Left renal cortex interstitium (tissue), 4 donors: ENCODE measurements at regions not wholly inside any gene's neighbourhood (a gene's known extent, or its start where the extent isn't known, plus 50 kb on each side); places are given as distances from the start of the nearest gene placed in this dataset.
A peak's percentile ranks its signal among the peaks of the same experiment; 100 is the strongest.

Experiments
- DNase-seq, 4 donors: peaks; one replicate each; pipeline ENCODE4 v3.0.0-alpha.2; 2013; ENCODE audit warnings: low read depth in 4 of 4, low spot score in 2 of 4, missing footprints in 1 of 4

DNA sequence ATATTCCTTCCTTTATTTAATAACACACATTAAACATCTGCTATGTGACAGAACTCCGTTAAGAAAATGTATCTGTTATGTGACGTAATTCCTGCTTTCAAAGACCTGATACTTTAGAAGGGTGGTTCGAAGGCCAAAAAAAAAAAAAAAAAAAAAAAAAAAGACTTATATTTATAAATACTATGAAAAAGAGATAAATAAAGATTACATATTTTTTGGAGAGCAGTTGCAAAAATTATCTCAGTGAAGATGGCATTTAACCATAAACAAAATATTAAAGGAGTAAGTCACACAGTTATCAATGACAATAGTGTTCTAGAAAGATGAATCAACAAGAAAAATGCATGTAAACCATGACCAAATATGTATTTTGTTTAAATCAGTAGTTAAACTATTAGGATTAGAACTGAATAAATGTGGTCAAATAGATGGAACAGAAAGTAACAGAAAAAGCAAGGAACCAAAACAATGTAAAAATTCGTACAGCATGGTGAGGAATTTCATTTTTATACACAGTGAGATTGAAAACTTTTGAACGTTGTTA lies 612.3 kb upstream of the SLITRK5 start:
- DNase-seq, result no peak

DNA sequence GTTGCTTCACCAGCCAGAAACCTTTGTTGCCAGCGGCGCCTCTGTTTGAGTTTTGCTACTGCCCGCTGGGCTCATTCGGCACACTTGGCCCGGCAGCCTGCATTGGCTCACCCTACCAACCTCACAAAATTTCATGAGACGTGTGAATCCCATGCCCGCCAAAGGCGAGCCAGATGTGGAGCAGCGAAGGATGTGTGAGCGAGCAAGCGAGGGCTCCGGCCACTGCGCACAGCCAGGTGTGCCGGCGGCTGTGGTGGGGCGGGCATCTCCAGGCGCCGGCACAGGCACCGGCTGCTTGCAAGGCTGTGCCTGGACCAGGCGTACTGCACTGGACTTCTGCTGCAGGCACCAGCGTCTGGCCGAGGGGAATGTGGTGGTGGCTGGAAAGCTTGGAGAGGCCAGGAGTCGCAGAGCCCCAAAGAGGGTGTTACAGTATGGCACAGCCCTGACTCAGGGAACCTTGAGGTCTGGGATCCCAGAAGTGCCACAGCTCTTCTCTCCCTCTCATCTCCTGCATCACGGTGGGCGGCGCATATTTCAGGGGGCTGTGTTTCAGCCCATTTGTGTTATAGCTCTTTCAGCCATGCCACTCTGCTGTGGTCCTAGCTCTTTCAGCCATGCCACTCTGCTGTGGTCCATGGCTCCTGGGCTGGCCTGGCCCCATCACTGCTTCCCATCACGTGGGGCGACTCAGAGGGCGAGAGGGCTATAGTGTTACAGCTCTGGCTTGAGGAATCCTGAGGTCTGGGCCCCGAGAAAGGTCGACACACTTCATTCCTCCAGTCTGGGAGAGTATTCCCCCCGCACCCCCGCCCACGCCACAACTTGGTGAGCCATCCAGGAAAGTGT lies 592.0 kb upstream of the SLITRK5 start:
- no peak for DNase-seq

DNA sequence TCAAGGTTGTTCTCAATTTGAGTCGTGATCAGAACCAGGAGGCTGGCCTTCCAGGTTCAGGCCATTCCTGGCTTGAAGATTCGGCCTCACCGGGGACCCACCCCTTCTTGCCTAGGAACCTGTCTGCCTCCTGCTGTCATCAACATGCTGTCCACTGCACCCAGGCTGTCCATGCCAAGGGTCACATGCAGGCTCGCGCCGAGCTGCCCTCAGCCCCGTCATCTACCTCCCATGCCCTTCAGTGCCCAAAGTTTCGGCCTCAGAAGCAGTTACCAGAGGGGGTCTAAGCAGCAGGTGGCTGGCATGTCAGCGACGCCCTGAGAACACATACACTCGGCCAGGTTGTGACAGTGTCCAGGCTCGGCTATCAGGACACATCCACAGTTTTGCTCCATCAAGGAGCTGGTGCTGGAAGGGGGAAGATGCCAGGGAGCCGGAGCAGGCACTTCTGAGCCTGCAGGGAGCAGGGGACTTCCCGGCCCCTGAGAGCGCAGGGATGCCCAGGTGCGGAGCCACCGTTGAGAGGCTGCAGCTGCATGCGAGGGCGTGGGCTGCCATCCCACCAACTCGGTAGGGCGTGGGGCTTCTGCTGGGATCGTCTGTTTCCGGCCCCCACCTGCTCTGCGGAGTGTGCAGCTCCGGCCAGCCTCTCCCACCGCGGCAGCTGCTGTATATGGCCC lies 590.9 kb upstream of the SLITRK5 start:
- no peak for DNase-seq

DNA sequence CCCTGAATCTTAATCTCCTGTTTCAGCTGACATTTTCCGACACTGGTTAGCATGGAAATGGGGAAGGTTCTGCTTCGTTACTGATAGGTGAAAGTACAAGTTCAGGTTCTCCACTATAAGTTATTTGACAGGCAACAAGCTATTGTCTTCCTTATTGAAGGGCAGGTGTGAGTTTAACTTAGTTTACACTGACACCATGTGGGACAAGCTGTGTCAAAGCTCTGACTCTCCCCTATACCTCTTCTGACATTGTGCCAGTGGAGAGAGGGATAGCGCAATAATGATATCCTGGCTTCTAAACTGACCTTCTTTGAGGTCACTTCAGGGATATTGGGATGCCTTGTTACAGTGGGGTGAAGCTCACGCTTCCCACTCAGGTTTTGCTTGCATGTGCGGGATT lies 587.0 kb upstream of the SLITRK5 start:
- DNase-seq, result no peak

DNA sequence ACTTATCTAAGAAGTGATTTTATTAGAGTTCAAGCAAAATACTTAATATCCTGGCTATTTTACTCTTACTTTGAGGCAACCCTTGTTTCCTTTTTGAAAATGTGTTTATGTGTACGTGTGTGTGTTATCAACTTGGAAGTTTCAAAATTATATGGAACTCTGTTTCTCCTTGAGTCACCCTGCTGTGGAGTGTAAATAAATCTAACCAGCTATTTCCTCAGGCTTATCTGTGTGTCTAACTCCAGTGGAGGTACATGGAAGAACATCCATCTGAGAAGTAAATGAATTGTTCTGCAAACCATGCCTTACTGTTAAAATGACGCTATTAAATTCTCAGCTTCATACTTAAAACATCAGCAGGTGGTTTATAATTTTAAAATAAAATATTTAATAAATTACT lies 583.4 kb upstream of the SLITRK5 start:
- DNase-seq, result no peak

DNA sequence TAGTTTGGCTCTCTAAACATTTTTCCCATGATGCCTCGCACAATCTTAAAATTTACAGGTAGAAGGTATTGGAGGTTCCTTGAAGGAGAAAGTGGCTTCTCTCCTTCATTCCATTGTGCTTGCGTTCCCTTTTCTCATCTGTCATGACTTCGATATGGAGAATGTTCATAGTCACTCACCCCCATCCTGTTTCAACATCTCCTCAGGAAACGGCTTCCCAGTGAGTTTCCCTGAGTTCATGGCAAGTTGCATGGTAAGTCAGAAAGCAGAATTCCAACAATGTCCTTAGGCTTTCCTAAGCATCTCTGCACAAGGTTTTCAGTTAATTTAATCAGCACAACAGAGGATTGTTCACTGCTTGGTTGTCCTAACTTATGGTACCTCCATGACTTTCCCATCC lies 581.8 kb upstream of the SLITRK5 start:
- no peak for DNase-seq

GRCh38 chr13:87093399-87093798 lies 577.8 kb upstream of the SLITRK5 start:
- DNase-seq, result no peak

DNA sequence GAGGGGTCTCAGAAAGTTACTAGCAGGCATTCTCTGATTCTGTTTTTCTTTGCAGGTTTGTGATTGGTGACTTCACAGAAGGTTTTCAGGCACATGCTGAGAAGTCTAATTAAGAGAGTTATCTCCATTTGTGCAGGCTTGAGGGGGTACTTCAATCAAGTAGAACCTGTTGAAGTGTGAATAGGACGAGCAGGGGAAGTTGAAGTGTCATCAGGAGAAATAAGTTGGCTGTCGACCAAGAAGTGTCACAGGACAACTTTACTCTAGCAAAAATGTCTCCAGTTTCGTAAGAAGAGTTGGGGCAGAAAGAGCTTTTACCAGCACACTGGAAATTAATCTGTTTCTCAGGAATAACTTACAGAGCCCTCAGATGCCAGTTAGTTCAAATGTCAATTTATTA lies 576.5 kb upstream of the SLITRK5 start:
- no peak for DNase-seq

DNA sequence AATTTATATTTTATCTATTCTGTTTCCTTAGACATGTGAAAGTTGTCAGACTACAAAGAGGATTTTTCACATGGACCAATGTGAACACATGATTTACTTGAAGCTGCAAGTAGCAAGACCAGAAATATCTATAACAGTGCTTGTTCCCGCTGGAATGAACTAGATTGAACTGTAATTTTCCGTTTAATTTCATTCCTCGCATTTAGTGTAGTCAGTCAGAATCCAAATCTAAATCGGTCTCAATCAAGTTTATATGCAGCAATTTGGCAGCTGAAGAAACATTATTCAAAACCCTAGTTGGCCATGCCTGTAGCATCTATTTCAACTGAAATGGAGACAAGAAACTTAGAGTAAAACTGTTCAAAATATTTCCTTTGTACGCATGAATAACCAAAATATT lies 570.7 kb upstream of the SLITRK5 start:
- no peak for DNase-seq

DNA sequence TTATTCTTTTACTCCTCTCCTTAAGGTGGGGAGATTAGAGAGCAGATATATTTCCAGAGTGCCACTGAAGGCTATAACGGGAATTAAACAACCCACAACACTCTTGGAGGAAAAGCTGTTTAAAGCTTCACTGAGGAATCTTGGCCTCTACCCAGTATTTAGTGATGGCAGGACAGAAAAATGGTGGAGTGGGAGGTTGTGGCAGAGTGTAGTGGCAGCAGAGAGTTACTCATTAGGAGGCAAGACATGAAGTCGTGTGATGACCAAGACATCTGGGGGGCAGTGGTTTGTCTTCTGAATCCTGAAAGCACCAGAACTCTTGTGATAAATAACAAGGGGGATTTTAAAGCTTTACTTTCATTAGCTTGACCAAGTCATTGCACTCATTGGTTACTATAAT lies 563.5 kb upstream of the SLITRK5 start:
- DNase-seq, result no peak

DNA sequence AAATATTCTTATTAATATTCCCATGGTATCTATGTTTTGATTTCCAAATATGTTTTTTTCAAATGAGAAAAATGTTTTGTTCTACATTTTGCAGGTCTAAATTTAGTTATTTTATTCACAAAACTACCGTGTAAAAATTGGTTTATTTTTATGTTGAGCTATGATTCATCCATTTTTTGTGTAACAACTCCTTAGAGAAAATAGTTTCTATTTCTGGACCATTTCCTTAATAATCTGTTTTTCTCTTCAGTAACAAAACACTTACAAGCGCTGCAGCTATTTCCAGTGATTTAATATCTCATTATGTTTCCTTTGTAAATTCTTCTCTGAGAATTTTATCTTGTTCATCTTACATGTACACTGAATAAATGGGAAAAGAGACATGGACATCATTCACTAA lies 550.7 kb upstream of the SLITRK5 start:
- DNase-seq, result no peak

GRCh38 chr13:87122551-87122950 lies 548.6 kb upstream of the SLITRK5 start:
- DNase-seq, result no peak

DNA sequence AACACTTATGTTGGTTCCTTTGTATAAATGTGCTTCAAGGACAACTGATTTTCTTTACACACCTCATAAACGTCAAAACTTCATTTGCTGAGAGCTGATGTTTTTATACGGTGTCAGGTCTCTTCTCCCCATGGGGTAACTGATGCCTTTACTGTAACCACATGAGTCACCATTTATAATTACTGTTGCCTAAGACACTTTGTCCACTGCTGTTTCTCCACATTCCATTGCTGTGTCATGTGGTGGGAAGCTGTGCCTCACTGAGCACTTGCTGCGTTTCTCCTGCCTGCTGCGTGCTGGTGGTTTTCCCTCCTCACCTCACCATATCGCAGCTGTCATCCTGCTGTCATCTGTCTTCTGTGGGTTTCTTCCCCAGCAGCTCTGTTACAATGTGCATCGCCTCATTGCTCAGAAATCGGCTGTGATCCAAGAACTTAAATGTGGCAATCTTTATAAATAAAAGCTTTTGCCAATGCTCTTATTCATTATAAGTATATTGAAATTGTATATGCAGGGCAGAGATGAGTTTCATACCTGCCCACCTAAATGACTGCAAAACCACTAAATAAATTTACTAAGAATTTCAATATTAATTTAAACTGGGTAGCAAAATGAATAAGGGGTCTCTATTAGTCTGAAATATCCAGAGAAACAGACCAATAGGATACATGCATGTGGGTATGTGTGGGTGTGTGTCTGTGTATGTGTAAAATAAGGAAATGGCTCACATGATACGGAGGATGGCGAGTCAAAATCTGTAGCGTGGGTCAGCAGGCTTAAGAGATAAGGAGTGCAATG lies 547.0 kb upstream of the SLITRK5 start:
- DNase-seq, result peak in 3 of 4 donors; percentile 11 to 29 (median 21)

DNA sequence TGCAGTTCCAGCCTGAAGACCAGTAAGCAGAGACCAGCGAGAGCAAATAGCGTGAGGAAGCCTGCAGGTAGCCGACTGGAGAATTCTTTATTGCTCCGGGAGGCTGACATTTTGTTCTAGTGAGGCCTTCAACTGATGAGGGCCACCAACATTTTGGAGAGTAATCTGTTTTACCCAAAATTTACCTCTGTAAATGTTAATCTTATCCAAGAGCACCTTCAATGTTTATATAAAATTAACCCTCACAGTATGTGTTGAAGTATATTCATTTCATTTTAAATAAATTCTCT lies 546.4 kb upstream of the SLITRK5 start:
- no peak for DNase-seq

DNA sequence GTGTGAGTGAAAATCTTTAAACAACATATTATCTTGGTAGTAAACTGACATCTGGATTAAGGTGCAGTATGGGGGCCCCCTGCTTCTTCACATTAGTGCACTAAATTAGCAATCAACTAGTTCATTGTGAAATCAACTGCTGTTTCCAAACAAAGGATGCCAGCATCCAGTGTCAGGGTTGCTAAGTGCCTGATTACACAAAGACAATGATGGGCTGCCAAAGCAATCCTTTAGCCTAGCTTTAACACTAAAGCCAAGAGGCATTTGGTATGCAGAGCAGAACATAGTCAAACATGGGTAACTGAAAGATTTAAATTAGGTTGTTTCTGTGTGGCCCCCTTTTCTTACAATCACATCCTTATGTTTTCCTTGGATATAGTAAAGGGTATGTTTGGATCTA lies 543.1 kb upstream of the SLITRK5 start:
- no peak for DNase-seq

- no peak for DNase-seq
Observed at GRCh38 chr13:87128491-87128890, 542.7 kb upstream of the SLITRK5 start.

- no peak for DNase-seq
Observed at GRCh38 chr13:87129602-87130300, 541.4 kb upstream of the SLITRK5 start.

- DNase-seq, result no peak
Observed at GRCh38 chr13:87130423-87130822, 540.7 kb upstream of the SLITRK5 start.

- no peak for DNase-seq
Observed at GRCh38 chr13:87131611-87132010, 539.6 kb upstream of the SLITRK5 start.

GRCh38 chr13:87138866-87139265 lies 532.3 kb upstream of the SLITRK5 start:
- no peak for DNase-seq

DNA sequence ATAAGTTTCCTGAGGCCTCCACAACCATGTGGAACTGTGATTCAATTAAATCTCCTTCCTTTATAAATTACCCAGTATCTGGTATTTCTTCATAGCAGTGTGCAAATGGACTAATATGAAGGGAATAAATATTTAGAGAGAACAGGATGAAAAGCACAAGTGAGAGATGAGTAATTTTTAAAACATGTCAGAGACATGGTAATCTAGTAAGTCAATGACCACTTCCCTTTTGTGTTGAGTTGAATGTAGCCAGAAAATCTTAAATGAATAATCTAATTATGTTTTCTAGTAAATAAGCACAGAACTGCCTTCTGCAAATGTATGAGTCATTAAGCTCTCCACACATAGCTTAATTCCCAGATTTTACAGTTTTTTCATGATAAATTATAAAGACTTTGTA lies 524.1 kb upstream of the SLITRK5 start:
- DNase-seq, result no peak
